Heart left ventricle (tissue), 16 donors: ENCODE measurements at regions not wholly inside any gene's neighbourhood (a gene's known extent, or its start where the extent isn't known, plus 50 kb on each side); places are given as distances from the start of the nearest gene placed in this dataset.

Source experiments
- ATAC-seq, 4 donors: fragments of 200-7000 bp; cut with Tn5 transposase; one replicate each; pipeline ENCODE4 v1.9.1; 2020 to 2022; ENCODE audit warnings: moderate library complexity in 4 of 4, mild to moderate bottlenecking in 3 of 4, moderate number of reproducible peaks in 1 of 4
- DNase-seq, 5 donors: peaks; one replicate each; pipeline ENCODE4 v3.0.0-alpha.2; 2020
- H3K27ac ChIP-seq, 12 donors: fragments of 200-600 bp; sonication (generic) in 4 of 12; one replicate each; pipeline versions ENCODE4 v1.5.0 to v1.8.0; 2016 to 2022; ENCODE audit warnings: mild to moderate bottlenecking in 2 of 12
- H3K27me3 ChIP-seq, 9 donors: fragments of 200-600 bp; sonication (generic) in 2 of 9; one replicate each; pipeline versions ENCODE4 v1.5.1 to v1.8.0; 2016 to 2022; ENCODE audit warnings: mild to moderate bottlenecking in 3 of 9
- H3K36me3 ChIP-seq, 9 donors: fragments of 200-600 bp; sonication (generic) in 2 of 9; one replicate each; pipeline versions ENCODE4 v1.5.0 to v1.8.0; 2018 to 2022; ENCODE audit warnings: mild to moderate bottlenecking in 2 of 9
- H3K4me1 ChIP-seq, 12 donors: fragments of 200-600 bp; sonication (generic) in 4 of 12; one replicate each; pipeline versions ENCODE4 v1.5.0 to v1.8.0; 2016 to 2022; ENCODE audit warnings: mild to moderate bottlenecking in 3 of 12
- H3K4me3 ChIP-seq, 12 donors: fragments of 200-600 bp; sonication (generic) in 4 of 12; one replicate each; pipeline versions ENCODE4 v1.5.0 to v1.8.0; 2017 to 2022; ENCODE audit warnings: mild to moderate bottlenecking in 9 of 12, moderate library complexity in 4 of 12
- H3K9me3 ChIP-seq, 12 donors: fragments of 200-600 bp; sonication (generic) in 4 of 12; one replicate each; pipeline versions ENCODE4 v1.5.0 to v1.8.0; 2016 to 2022; ENCODE audit warnings: mild to moderate bottlenecking in 1 of 12
- CTCF ChIP-seq, 12 donors: fragments of 200-600 bp; sonication (generic) in 4 of 12; IDR thresholded peaks; one replicate each; pipeline versions ENCODE4 v1.5.0 to v1.8.0; 2018 to 2022; ENCODE audit warnings: antibody characterized with exemption in 12 of 12, mild to moderate bottlenecking in 5 of 12
- POLR2A ChIP-seq, 2 donors: fragments of 450-650 bp; IDR thresholded peaks; one replicate each; pipeline ENCODE4 v1.6.1; 2017; ENCODE audit warnings: antibody characterized with exemption in 2 of 2, mild to moderate bottlenecking in 2 of 2, moderate library complexity in 2 of 2
- WGBS, 4 donors: extraction: QIAGEN DNeasy Blood & Tissue Kit in 2 of 4; methylation state at CpG; one replicate each; pipeline versions ENCODE4 v1.1.5 to v1.1.7; 2013 to 2018; 5-methylcytosine and 5-hydroxymethylcytosine counted together
- intact Hi-C, 10 donors: fragments of 100-400 bp; cut with DNase I; formaldehyde crosslinking; loops; one replicate each; pipeline versions ENCODE4 v1.11.1 to v1.14.2; 2022
- donor health status: ischemic (EF 13 %, LVEDD 7.1; RV severe dilation, severe dysfunction).
- donor health status: healthy with polysubstance abuse.
- donor health status: DM: no; HTN: yes; CAD: no.
- donor health status: DM: no; HTN: no; CAD: no.
- donor health status: ischemic (EF 25% LVEDD 6.9; RV normal size, moderate dysfunction).
- donor health status: ischemic (EF 25% LVEDD 5.7; RV mildly dilated, moderate dysfunction).
- donor health status: healthy.
- donor health status: DM: yes; HTN: yes; CAD: no.
- donor health status: ischemic (EF 35%, LVEDD 5.7; RV mildly dilated, moderate dysfunction).
- donor health status: nonischemic (EF 11% LVEDD 7.7; RV severe dilation, severe dysfunction).
- donor health status: DM: yes; HTN: yes; CAD: no.
- donor health status: PGD.
- donor health status: ischemic (EF 29% LVEDD 5.4; RV normal size, mild dysfunction).
- donor health status: nonischemic (EF 23%, LVEDD 6.1; RV moderate dilation, normal function).

DNA sequence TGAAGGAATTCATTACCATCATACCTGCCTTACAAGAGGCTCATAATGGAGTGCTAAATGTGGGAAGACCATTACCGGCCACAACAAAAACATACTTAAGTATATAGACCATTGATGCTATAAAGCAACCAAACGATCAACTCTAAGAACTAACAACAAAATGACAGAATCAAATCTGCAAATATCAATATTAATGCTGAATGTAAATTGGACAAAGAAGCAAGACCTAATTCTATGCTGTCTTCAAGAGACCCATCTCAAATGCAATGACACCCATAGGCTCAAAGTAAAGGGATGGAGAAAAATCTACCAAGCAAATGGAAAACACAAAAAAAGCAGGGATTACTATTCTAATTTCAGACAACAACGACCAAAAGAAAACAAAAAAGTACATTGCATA is 52.3 kb upstream of the GPC6 start:
- WGBS, 4 donors, result 87 to 91% (median 89%) methylated on average over 3 of the region's 3 CpGs
- H3K4me1 ChIP-seq, result no peaks in the 10 kb centered on the region
- ATAC-seq, result no peak

More for the DNA sequence above, 52.3 kb upstream of the GPC6 start:
- Histone ChIP-seq H3K27me3 (no peaks in the 10 kb centered on the region), H3K4me3 (no peak overlapping the region), H3K27ac (no peak overlapping the region), H3K9me3 (peaks cover 0 to 4% (median 0%) of the 10 kb centered on the region in 12 donors), H3K36me3 (no peaks in the 10 kb centered on the region)
- intact Hi-C loops, result no loop called here
- TF ChIP-seq POLR2A (IDR thresholded peaks at IDR 0.05) (no peak), CTCF (IDR thresholded peaks at IDR 0.05) (no peak)
- no peak for DNase-seq
